AML-193 (cell line): ENCODE measurements at regions not wholly inside any gene's neighbourhood (a gene's known extent, or its start where the extent isn't known, plus 50 kb on each side); places are given as distances from the start of the nearest gene placed in this dataset.

ENCODE experiments used
- DNase-seq, 2 experiments: peaks; one replicate each; lab custom pipeline; 2025; lab: John Stamatoyannopoulos, UW

DNA sequence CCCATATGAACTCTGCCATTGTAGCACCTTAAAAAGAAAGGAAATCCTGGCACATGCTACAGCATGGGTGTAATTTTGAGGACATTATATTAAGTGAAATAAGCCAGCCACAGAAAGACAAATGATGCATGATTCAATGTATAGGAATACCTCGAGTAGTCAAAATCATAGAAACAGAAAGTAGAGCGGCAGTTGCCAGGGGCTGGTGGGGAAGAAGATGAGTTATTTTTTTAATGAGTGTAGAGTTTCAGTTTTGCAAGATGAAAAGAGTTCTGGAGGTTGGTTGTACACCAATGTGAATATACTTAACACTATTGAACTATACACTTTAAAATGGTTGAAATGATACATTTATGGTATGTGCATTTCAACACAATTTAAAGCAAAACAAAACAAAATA, 133.0 kb downstream of the ZDHHC21 start:
- DNase-seq: no peak

DNA sequence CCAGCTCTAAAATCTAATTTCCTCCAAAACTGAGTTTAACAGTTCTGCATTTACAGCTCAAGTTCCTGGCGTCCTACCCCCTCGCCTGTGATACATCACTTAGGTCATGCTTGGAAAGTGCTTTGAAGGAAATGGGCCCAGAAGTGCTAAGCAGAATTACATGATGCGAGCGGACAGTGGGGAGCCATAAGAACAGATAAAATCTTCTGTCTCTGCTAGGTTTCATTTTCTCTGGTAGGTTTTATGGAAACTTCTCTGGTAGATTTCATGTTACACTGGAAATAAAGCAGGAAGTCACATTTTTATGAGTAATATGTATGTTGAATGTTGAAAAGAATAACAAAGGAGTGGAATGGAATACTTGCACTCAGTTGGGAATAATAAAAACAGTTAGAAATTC, 138.3 kb downstream of the ZDHHC21 start:
- DNase-seq: no peak

DNA sequence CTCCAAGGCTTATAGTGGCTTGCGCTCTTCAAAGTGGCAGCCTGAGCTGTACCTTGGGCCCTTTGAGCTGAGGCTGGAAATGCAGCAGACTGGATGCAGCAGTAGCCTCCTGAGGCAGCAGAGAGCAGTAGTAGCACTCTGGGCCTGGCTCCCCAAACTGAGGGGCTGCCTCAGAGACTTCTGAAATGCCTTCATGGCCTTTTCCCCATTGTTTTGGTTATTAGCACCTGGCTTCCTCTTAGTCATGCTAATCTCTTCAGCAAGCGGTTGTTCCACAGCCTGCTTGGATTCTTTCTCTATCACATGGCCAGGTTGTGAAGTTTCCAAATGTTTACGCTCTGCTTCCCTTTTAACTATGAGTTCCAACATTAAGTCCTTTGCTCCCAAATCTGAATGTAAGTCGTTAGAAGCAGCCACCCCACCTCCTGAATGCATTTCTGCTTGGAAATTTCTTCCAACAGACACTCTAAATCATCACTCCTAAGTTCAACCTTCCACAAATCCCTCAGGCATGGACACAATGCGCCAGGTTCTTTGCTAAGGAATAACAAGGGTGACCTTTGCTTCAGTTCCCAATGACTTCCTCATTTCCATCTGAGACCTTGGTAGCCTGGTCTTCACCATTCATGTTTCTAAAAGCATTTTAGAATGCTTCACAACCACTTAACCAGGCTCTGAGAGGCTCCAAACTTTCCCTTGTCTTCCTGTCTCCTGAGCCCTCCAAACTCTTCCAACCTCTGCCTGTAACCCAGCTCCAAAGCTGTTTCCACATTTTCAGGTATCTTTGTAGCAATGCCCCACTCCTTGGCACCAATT, 145.8 kb downstream of the ZDHHC21 start:
- DNase-seq: no peak

- no peak for DNase-seq
Observed at GRCh38 chr9:14546693-14547092, 146.5 kb downstream of the ZDHHC21 start.

DNA sequence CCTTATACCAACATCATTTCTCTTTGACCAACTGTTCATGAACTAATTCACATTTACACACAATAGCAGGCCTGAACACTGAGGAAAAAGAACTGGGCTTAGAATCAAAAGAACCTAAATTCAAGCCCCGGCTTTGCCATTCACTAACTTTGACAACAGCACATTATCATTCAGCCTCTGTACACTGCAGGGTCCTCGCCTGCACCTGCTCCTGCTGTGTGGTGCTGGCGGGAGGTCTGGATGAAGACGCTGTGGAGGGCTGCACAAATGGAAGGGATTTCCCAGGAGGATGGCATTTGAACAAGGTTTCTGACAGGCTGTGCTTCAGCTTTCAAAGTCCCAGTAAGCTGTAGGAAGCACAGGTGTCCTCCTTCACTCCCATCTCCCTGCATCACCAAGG, 151.2 kb downstream of the ZDHHC21 start:
- no peak for DNase-seq

GRCh38 chr9:14538526-14538925, 154.7 kb downstream of the ZDHHC21 start:
- no peak for DNase-seq

GRCh38 chr9:14535161-14535955, 157.9 kb downstream of the ZDHHC21 start:
- DNase-seq: no peak

GRCh38 chr9:14533867-14534640, 159.2 kb downstream of the ZDHHC21 start:
- no peak for DNase-seq

DNA sequence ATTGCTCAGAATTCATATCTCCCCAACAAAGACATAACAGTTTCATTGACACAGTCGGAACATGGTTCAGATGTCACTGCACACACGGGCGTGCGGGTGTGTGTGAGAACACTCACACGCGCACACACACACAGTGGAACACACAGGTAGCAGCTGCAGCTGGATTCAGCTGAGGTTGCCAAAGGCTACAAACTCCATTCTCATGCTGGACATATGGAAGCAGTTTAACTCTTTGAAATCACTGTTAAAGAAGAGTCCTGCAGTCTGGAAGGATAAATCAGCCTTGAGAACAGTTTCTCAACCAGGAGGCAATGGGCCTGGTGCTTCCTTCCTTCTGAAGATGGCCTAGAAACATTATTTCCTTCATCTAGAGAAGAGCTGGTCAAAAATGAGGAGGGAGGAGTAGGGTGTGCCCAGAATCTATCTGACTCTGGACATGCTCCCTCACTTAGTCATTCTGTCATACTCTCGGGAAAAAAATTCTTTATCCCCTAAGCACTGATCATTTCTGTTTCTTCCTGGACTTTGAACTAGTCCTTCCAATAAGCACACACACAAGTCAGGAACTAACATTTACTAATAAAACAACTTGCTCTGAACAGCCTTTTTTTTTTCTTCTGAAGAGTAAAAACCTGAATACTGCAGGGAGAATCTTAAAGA, 160.6 kb downstream of the ZDHHC21 start:
- DNase-seq: no peak

GRCh38 chr9:14531341-14532269, 161.6 kb downstream of the ZDHHC21 start:
- no peak for DNase-seq

GRCh38 chr9:14530841-14531240, 162.4 kb downstream of the ZDHHC21 start:
- no peak for DNase-seq

GRCh38 chr9:14530366-14530765, 162.9 kb downstream of the ZDHHC21 start:
- no peak for DNase-seq

- DNase-seq: no peak
Observed at GRCh38 chr9:14529629-14530028, 163.6 kb downstream of the ZDHHC21 start.

GRCh38 chr9:14529054-14529453, 164.2 kb downstream of the ZDHHC21 start:
- DNase-seq: no peak

DNA sequence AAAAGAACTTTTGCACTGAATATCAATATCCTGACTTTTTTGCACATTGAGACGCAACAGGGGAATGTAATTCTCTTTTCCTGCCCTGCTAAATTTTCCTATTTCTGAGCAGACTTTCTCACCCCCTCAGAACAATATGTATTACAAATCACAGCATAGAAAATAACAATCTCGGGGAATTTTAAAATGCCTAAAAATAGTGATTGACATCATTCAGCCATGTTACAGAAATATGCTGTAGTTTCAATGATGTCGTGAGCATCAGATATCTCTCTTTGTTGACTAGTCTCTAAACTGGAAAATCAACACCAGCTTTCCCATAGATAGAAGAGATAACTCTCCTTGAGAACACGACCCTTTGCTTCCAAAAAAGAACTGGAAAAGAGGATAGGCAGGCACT, 166.7 kb downstream of the ZDHHC21 start:
- no peak for DNase-seq

GRCh38 chr9:14525856-14526255, 167.4 kb downstream of the ZDHHC21 start:
- DNase-seq: no peak

GRCh38 chr9:14524873-14525515, 168.2 kb downstream of the ZDHHC21 start:
- DNase-seq: no peak

DNA sequence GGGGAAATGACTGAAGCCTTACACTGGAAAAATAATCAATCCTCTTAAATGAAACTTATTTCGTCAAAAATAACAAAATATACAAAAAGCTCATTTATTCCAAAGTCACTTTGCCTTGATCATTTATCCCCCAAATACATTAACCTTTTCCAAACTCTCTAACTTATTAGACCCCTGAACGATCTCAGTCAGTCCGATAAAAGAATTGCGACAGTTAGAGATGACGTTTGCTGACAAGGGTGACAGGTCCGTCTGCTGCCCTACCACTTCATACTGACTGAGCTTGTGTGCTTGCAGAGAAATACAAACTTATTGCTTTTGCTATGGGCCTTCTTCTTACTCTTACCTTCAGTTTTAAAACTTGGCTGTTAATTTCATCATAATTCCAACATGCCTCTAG, 169.7 kb downstream of the ZDHHC21 start:
- no peak for DNase-seq

DNA sequence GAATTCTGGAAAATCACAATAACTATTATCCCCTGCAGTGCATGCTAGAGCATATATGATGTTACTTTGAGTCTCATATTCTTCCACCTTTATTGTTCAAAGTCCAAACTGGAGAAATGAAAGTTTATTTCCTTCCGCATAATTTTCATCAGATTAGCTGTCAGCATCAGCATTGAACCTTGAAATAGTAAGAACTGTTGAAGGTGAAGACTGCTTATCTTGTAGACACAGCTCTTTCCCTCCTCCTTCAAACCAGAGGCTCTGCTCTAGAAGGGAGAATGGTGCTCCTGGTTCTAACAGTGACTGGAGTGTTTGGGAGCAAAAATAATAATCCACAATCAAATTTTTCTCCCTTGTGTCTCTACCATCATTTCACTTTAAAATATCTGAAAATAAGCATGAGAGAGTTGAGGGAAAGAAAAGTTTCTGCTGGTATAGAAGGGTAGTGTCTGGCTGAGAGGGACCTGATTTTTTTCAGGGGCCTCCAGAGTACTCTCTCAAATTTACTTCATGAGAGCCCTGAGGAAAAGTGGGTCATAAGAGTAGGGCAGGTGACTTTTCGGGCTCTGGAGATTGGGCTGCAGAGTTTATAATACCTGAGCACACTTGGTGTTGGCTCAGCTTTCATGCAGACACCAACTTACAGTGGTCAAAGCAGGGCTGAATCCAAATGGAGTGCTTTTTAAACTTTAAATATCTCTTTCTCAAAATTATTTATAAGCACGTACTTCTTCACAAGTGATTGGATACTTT, 170.4 kb downstream of the ZDHHC21 start:
- no peak for DNase-seq

- DNase-seq: no peak
Observed at GRCh38 chr9:14520341-14520740, 172.9 kb downstream of the ZDHHC21 start.
